ENCODE measurements at regions not wholly inside any gene's neighbourhood (a gene's known extent, or its start where the extent isn't known, plus 50 kb on each side); places are given as distances from the start of the nearest gene placed in this dataset.

GRCh38 chr4:66805582-66805981 is 739.7 kb downstream of the CENPC start:
- Histone ChIP-seq H3K27me3 (ENCODE audit: insufficient read depth in 3 of 3, low read length in 2 of 3) (no peaks in the 10 kb centered on the region), H3K36me3 (ENCODE audit: insufficient read depth in 1 of 2, low read depth in 1 of 2) (no peaks in the 10 kb centered on the region), H3K4me3 (no peak overlapping the region), H3K27ac (no peak overlapping the region), H3K9me3 (no peaks in the 10 kb centered on the region), H3K4me1 (no peaks in the 10 kb centered on the region)
- 19 to 36% (median 33%) methylated on average over 1 of the region's 1 CpG for WGBS, 3 donors
- intact Hi-C loops (cut with DNase I): no loop called here
- no peak for ATAC-seq
- DNase-seq: no peak
- TF ChIP-seq CTCF (IDR thresholded peaks at IDR 0.05): no peak

- Histone ChIP-seq H3K4me3 (no peak overlapping the region), H3K9me3 (no peaks in the 10 kb centered on the region), H3K4me1 (no peaks in the 10 kb centered on the region), H3K27me3 (ENCODE audit: insufficient read depth in 3 of 3, low read length in 2 of 3) (no peaks in the 10 kb centered on the region), H3K27ac (no peak overlapping the region), H3K36me3 (ENCODE audit: insufficient read depth in 1 of 2, low read depth in 1 of 2) (no peaks in the 10 kb centered on the region)
- ATAC-seq: no peak
- TF ChIP-seq CTCF (IDR thresholded peaks at IDR 0.05): no peak
- 44 to 47% (median 47%) methylated on average over 3 of the region's 3 CpGs for WGBS, 3 donors
- DNase-seq: no peak
- intact Hi-C loops (cut with DNase I): no loop called here
These were observed 740.3 kb downstream of the CENPC start for GRCh38 chr4:66804979-66805378.

- Histone ChIP-seq H3K4me1 (no peaks in the 10 kb centered on the region), H3K4me3 (no peak overlapping the region), H3K9me3 (no peaks in the 10 kb centered on the region), H3K27me3 (ENCODE audit: insufficient read depth in 3 of 3, low read length in 2 of 3) (no peaks in the 10 kb centered on the region), H3K27ac (no peak overlapping the region), H3K36me3 (ENCODE audit: insufficient read depth in 1 of 2, low read depth in 1 of 2) (no peaks in the 10 kb centered on the region)
- intact Hi-C loops (cut with DNase I): no loop called here
- WGBS, 3 donors: 74 to 82% (median 78%) methylated on average over 2 of the region's 2 CpGs
- DNase-seq (no peak), ATAC-seq (no peak)
- TF ChIP-seq CTCF (IDR thresholded peaks at IDR 0.05): no peak
These were observed 747.7 kb downstream of the CENPC start for GRCh38 chr4:66797608-66798007.

GRCh38 chr4:66795724-66796123 is 749.6 kb downstream of the CENPC start:
- DNase-seq (no peak), ATAC-seq (no peak)
- H3K4me1 ChIP-seq: no peaks in the 10 kb centered on the region
- TF ChIP-seq CTCF (IDR thresholded peaks at IDR 0.05): no peak
- intact Hi-C loops (cut with DNase I): no loop called here
- no peak overlapping the region for H3K4me3 ChIP-seq
- 88 to 89% (median 89%) methylated on average over 3 of the region's 3 CpGs for WGBS, 3 donors
- H3K27me3 ChIP-seq (ENCODE audit: insufficient read depth in 3 of 3, low read length in 2 of 3): no peaks in the 10 kb centered on the region
- H3K27ac ChIP-seq: no peak overlapping the region
- H3K36me3 ChIP-seq (ENCODE audit: insufficient read depth in 1 of 2, low read depth in 1 of 2): no peaks in the 10 kb centered on the region
- no peaks in the 10 kb centered on the region for H3K9me3 ChIP-seq

GRCh38 chr4:66794390-66795034 is 750.8 kb downstream of the CENPC start:
- DNase-seq: no peak
- intact Hi-C loops (cut with DNase I): no loop called here

More at GRCh38 chr4:66794390-66795034, 750.8 kb downstream of the CENPC start:
- H3K4me3 ChIP-seq: no peak overlapping the region
- no peak overlapping the region for H3K27ac ChIP-seq
- no peak for TF ChIP-seq CTCF (IDR thresholded peaks at IDR 0.05)
- WGBS, 3 donors: 67 to 79% (median 70%) methylated on average over 3 of the region's 3 CpGs
- no peaks in the 10 kb centered on the region for H3K27me3 ChIP-seq (ENCODE audit: insufficient read depth in 3 of 3, low read length in 2 of 3)
- H3K4me1 ChIP-seq: no peaks in the 10 kb centered on the region
- ATAC-seq: no peak
- no peaks in the 10 kb centered on the region for H3K9me3 ChIP-seq
- H3K36me3 ChIP-seq (ENCODE audit: insufficient read depth in 1 of 2, low read depth in 1 of 2): no peaks in the 10 kb centered on the region
